GM12891 (cell line): ENCODE measurements at regions not wholly inside any gene's neighbourhood (a gene's known extent, or its start where the extent isn't known, plus 50 kb on each side); places are given as distances from the start of the nearest gene placed in this dataset.

Experiments
- POLR2A ChIP-seq: IDR thresholded peaks from 2 replicates; pipeline ENCODE4 v1.6.1; 2011; ENCODE audit warnings: low read depth, low read length, control low read depth
- POLR2AphosphoS5 ChIP-seq: IDR thresholded peaks from 2 replicates; pipeline ENCODE4 v1.6.1; 2011; ENCODE audit warnings: low read depth, low read length, control low read depth
- POU2F2 ChIP-seq: IDR thresholded peaks from 2 replicates; pipeline ENCODE4 v1.6.1; 2011; ENCODE audit warnings: low read depth, mild to moderate bottlenecking, control low read depth, low read length, moderate library complexity
- TAF1 ChIP-seq: IDR thresholded peaks from 2 replicates; pipeline ENCODE4 v1.6.1; 2011; ENCODE audit warnings: low read depth, low read length, control low read depth

DNA sequence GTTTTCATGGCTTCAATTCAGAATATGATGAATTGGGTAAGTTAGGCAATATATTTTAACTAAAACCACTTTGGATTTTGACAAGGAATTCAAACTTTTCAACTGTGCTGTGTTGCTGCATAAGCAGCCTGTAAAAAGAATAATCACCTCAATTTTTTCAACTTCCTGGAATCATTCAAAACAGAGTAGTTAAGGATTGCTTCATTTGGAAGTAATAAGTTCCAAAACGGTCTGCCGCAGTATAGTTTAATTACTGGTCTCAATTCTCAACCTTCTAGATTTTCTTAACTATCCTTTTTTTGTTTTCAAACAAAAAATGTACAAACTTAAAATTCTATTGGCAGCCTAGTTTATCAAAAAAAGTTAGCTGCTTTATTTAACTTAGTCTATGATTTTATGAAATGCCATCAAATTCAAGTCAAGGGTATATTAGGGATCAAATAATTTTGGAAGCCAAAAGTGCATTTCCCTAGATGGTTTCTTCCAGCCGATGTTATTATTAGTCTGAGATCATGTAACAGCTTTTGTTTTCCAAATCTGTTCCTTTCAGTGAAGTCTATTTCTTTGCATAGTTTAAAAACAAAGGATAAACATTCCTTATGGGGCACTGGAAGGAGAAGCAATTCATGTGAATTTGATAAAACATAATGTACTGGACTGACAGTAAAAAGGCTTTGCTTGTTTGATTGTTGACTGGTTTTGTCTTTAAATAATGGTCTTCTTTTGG lies 76.1 kb upstream of the ETAA1 start:
- TF ChIP-seq POLR2AphosphoS5 (no peak), POLR2A (no peak), TAF1 (no peak), POU2F2 (no peak)
